ENCODE measurements at regions not wholly inside any gene's neighbourhood (a gene's known extent, or its start where the extent isn't known, plus 50 kb on each side); places are given as distances from the start of the nearest gene placed in this dataset.

GRCh38 chr10:28963539-28964221, 286.4 kb downstream of the BAMBI start:
- Histone ChIP-seq H3K36me3 (ENCODE audit: control insufficient read depth in 2 of 2, extremely low read depth in 1 of 2, insufficient read depth in 2 of 2, low read length in 2 of 2) (no peaks in the 10 kb centered on the region), H3K9me3 (ENCODE audit: control insufficient read depth, low read depth, low read length) (no peaks in the 10 kb centered on the region), H3K9me1 (ENCODE audit: control insufficient read depth, extremely low read depth, insufficient read depth, low read length) (no peaks in the 10 kb centered on the region), H3K79me2 (ENCODE audit: control insufficient read depth, insufficient read depth, low read length) (no peaks in the 10 kb centered on the region), H3K9ac (ENCODE audit: control insufficient read depth, extremely low read depth, insufficient read depth, low read length) (no peak overlapping the region), H3K4me1 (ENCODE audit: control insufficient read depth, extremely low read depth, insufficient read depth, low read length) (no peaks in the 10 kb centered on the region), H3K4me2 (ENCODE audit: control insufficient read depth, extremely low read depth, insufficient read depth, low read depth, low read length) (no peak overlapping the region), H3K27me3 (ENCODE audit: control insufficient read depth, extremely low read depth, insufficient read depth, low read length) (no peaks in the 10 kb centered on the region), H3K4me3 (ENCODE audit: control insufficient read depth in 2 of 3, extremely low read depth in 1 of 3, insufficient read depth in 2 of 3, low read depth in 1 of 3, low read length in 3 of 3) (no peak overlapping the region), H2AFZ (ENCODE audit: control insufficient read depth, low read length) (no peak overlapping the region), H4K20me1 (ENCODE audit: control insufficient read depth, extremely low read depth, insufficient read depth, low read length) (no peaks in the 10 kb centered on the region), H3K27ac (ENCODE audit: control insufficient read depth, insufficient read depth, low read length) (no peak overlapping the region)
- no peak for DNase-seq (ENCODE audit: low read depth, low spot score)
- TF ChIP-seq CTCF (optimal IDR thresholded peaks at IDR 0.05 in 1 of 3, IDR thresholded peaks at IDR 0.05 in 1 of 3, conservative IDR thresholded peaks at IDR 0.05 in 1 of 3; ENCODE audit: extremely low read depth in 1 of 3, insufficient read depth in 2 of 3, low read length in 3 of 3), result no peak
- dilution Hi-C loops (cut with MboI; ENCODE audit: extremely low pct_ligation_motif_present, low sequenced_read_pairs), result no loop called here
- no peak for FAIRE-seq

GRCh38 chr10:28965937-28966336, 288.6 kb downstream of the BAMBI start:
- Histone ChIP-seq H3K79me2 (ENCODE audit: control insufficient read depth, insufficient read depth, low read length) (no peaks in the 10 kb centered on the region), H3K4me3 (ENCODE audit: control insufficient read depth in 2 of 3, extremely low read depth in 1 of 3, insufficient read depth in 2 of 3, low read depth in 1 of 3, low read length in 3 of 3) (no peak overlapping the region)
- no peak for DNase-seq (ENCODE audit: low read depth, low spot score)

More at GRCh38 chr10:28965937-28966336, 288.6 kb downstream of the BAMBI start:
- Histone ChIP-seq H3K4me2 (ENCODE audit: control insufficient read depth, extremely low read depth, insufficient read depth, low read depth, low read length) (no peak overlapping the region), H2AFZ (ENCODE audit: control insufficient read depth, low read length) (no peak overlapping the region), H4K20me1 (ENCODE audit: control insufficient read depth, extremely low read depth, insufficient read depth, low read length) (no peaks in the 10 kb centered on the region), H3K27ac (ENCODE audit: control insufficient read depth, insufficient read depth, low read length) (no peak overlapping the region), H3K9ac (ENCODE audit: control insufficient read depth, extremely low read depth, insufficient read depth, low read length) (no peak overlapping the region), H3K4me1 (ENCODE audit: control insufficient read depth, extremely low read depth, insufficient read depth, low read length) (peaks cover 3% of the 10 kb centered on the region), H3K36me3 (ENCODE audit: control insufficient read depth in 2 of 2, extremely low read depth in 1 of 2, insufficient read depth in 2 of 2, low read length in 2 of 2) (no peaks in the 10 kb centered on the region), H3K27me3 (ENCODE audit: control insufficient read depth, extremely low read depth, insufficient read depth, low read length) (no peaks in the 10 kb centered on the region), H3K9me3 (ENCODE audit: control insufficient read depth, low read depth, low read length) (no peaks in the 10 kb centered on the region), H3K9me1 (ENCODE audit: control insufficient read depth, extremely low read depth, insufficient read depth, low read length) (no peaks in the 10 kb centered on the region)
- FAIRE-seq, result no peak
- no peak for TF ChIP-seq EZH2 (IDR thresholded peaks at IDR 0.05; ENCODE audit: low read length)
- no peak for TF ChIP-seq CTCF (optimal IDR thresholded peaks at IDR 0.05 in 1 of 3, IDR thresholded peaks at IDR 0.05 in 1 of 3, conservative IDR thresholded peaks at IDR 0.05 in 1 of 3; ENCODE audit: extremely low read depth in 1 of 3, insufficient read depth in 2 of 3, low read length in 3 of 3)
- dilution Hi-C loops (cut with MboI; ENCODE audit: extremely low pct_ligation_motif_present, low sequenced_read_pairs), result no loop called here
